Bone marrow (tissue), 2 donors: ENCODE measurements at regions not wholly inside any gene's neighbourhood (a gene's known extent, or its start where the extent isn't known, plus 50 kb on each side); places are given as distances from the start of the nearest gene placed in this dataset.

ENCODE experiments used
- DNase-seq, 2 donors: peaks; one replicate each; lab custom pipeline; 2025; lab: John Stamatoyannopoulos, UW

GRCh38 chr13:104065328-104065727 lies 999.1 kb upstream of the SLC10A2 start:
- no peak for DNase-seq

GRCh38 chr13:104057861-104058260 lies 991.6 kb upstream of the SLC10A2 start:
- DNase-seq = no peak

GRCh38 chr13:104045907-104046306 lies 979.7 kb upstream of the SLC10A2 start:
- DNase-seq = no peak

GRCh38 chr13:104043184-104043583 lies 977.0 kb upstream of the SLC10A2 start:
- DNase-seq = no peak

- DNase-seq = no peak
These were observed 968.7 kb upstream of the SLC10A2 start for GRCh38 chr13:104034891-104035290.

GRCh38 chr13:104025303-104025702 lies 959.1 kb upstream of the SLC10A2 start:
- no peak for DNase-seq

- no peak for DNase-seq
These were observed 958.4 kb upstream of the SLC10A2 start for GRCh38 chr13:104024416-104025170.

GRCh38 chr13:104021806-104022397 lies 955.7 kb upstream of the SLC10A2 start:
- DNase-seq = no peak

GRCh38 chr13:104017317-104017716 lies 951.1 kb upstream of the SLC10A2 start:
- no peak for DNase-seq

- DNase-seq = no peak
These were observed 949.6 kb upstream of the SLC10A2 start for GRCh38 chr13:104015646-104016396.

- no peak for DNase-seq
These were observed 948.8 kb upstream of the SLC10A2 start for GRCh38 chr13:104014803-104015645.

GRCh38 chr13:104011505-104012241 lies 945.5 kb upstream of the SLC10A2 start:
- DNase-seq = no peak

GRCh38 chr13:104008541-104009435 lies 942.6 kb upstream of the SLC10A2 start:
- no peak for DNase-seq

GRCh38 chr13:104008075-104008474 lies 941.9 kb upstream of the SLC10A2 start:
- DNase-seq = no peak

- DNase-seq = no peak
These were observed 940.4 kb upstream of the SLC10A2 start for GRCh38 chr13:104006625-104007075.

- no peak for DNase-seq
These were observed 938.4 kb upstream of the SLC10A2 start for GRCh38 chr13:104004572-104004971.

GRCh38 chr13:104002216-104002615 lies 936.0 kb upstream of the SLC10A2 start:
- DNase-seq = no peak

- no peak for DNase-seq
These were observed 935.5 kb upstream of the SLC10A2 start for GRCh38 chr13:104001766-104002165.

- DNase-seq = no peak
These were observed 930.5 kb upstream of the SLC10A2 start for GRCh38 chr13:103996733-103997132.

GRCh38 chr13:103983948-103984347 lies 917.7 kb upstream of the SLC10A2 start:
- no peak for DNase-seq
